Liver (tissue), 8 donors: ENCODE measurements at regions not wholly inside any gene's neighbourhood (a gene's known extent, or its start where the extent isn't known, plus 50 kb on each side); places are given as distances from the start of the nearest gene placed in this dataset.

Source experiments
- DNase-seq: peaks from one replicate; pipeline ENCODE4 v3.0.0-alpha.2; 2017; ENCODE audit warnings: low spot score
- H3K27ac ChIP-seq, 2 donors: one replicate each; pipeline ENCODE4 v1.7.0; 2013; ENCODE audit warnings: inconsistent platforms in 2 of 2, low read length in 2 of 2, control low read depth in 1 of 2, low read depth in 1 of 2, mild to moderate bottlenecking in 1 of 2
- H3K27me3 ChIP-seq, 4 donors: one replicate each; pipeline versions ENCODE4 v1.6.1 to v1.7.0; 2013; ENCODE audit warnings: low read length in 3 of 4, inconsistent platforms in 1 of 4, mild to moderate bottlenecking in 1 of 4, moderate library complexity in 1 of 4; ENCODE audit not compliant: control insufficient read depth in 4 of 4, insufficient read depth in 4 of 4
- H3K36me3 ChIP-seq, 4 donors: one replicate each; pipeline versions ENCODE4 v1.6.1 to v1.7.0; 2013; ENCODE audit warnings: low read length in 3 of 4, mild to moderate bottlenecking in 3 of 4, low read depth in 1 of 4, moderate library complexity in 1 of 4; ENCODE audit not compliant: control insufficient read depth in 4 of 4, insufficient read depth in 3 of 4
- H3K4me1 ChIP-seq, 4 donors: one replicate each; pipeline versions ENCODE4 v1.6.1 to v1.7.0; 2013; ENCODE audit warnings: low read length in 3 of 4, mild to moderate bottlenecking in 3 of 4, moderate library complexity in 1 of 4; ENCODE audit not compliant: control insufficient read depth in 4 of 4, insufficient read depth in 4 of 4
- H3K4me3 ChIP-seq, 3 donors: one replicate each; pipeline versions ENCODE4 v1.6.1 to v1.7.0; 2013; ENCODE audit warnings: low read length in 3 of 3, control low read depth in 1 of 3, low read depth in 1 of 3, mild to moderate bottlenecking in 1 of 3
- H3K9ac ChIP-seq, 2 donors: one replicate each; pipeline ENCODE4 v1.7.0; 2013; ENCODE audit warnings: low read length in 2 of 2, mild to moderate bottlenecking in 2 of 2, moderate library complexity in 2 of 2, control low read depth in 1 of 2, low read depth in 1 of 2
- H3K9me3 ChIP-seq, 4 donors: one replicate each; pipeline versions ENCODE4 v1.6.1 to v1.7.0; 2013; ENCODE audit warnings: low read length in 3 of 4; ENCODE audit not compliant: control insufficient read depth in 4 of 4
- EGR1 ChIP-seq, 2 donors: IDR thresholded peaks; 2 replicates each; pipeline ENCODE4 v1.6.1; 2016 to 2018; ENCODE audit warnings: antibody characterized with exemption in 2 of 2, low read depth in 2 of 2
- FOXA1 ChIP-seq: IDR thresholded peaks from 2 replicates; pipeline ENCODE4 v1.6.1; 2016; ENCODE audit warnings: antibody characterized with exemption
- FOXA2 ChIP-seq: IDR thresholded peaks from 2 replicates; pipeline ENCODE4 v1.6.1; 2016; ENCODE audit warnings: antibody characterized with exemption
- GABPA ChIP-seq, 2 donors: IDR thresholded peaks in 1 of 2; conservative IDR thresholded peaks in 1 of 2; 2 replicates each; pipeline ENCODE4 v1.6.1; 2016; ENCODE audit warnings: antibody characterized with exemption in 2 of 2, mild to moderate bottlenecking in 1 of 2, moderate library complexity in 1 of 2
- HNF4A ChIP-seq, 2 donors: conservative IDR thresholded peaks; 2 replicates each; pipeline ENCODE4 v1.6.1; 2016; ENCODE audit warnings: antibody characterized with exemption in 2 of 2, mild to moderate bottlenecking in 2 of 2
- HNF4G ChIP-seq: IDR thresholded peaks from 2 replicates; pipeline ENCODE4 v1.6.1; 2016; ENCODE audit warnings: antibody characterized with exemption
- JUND ChIP-seq, 2 donors: IDR thresholded peaks; 2 replicates each; pipeline ENCODE4 v1.6.1; 2016; ENCODE audit warnings: antibody characterized with exemption in 2 of 2
- NR2F2 ChIP-seq: IDR thresholded peaks from 2 replicates; pipeline ENCODE4 v1.6.1; 2016; ENCODE audit warnings: antibody characterized with exemption
- RAD21 ChIP-seq, 2 donors: IDR thresholded peaks; 2 replicates each; pipeline ENCODE4 v1.6.1; 2016; ENCODE audit warnings: antibody characterized with exemption in 2 of 2, mild to moderate bottlenecking in 2 of 2
- RXRA ChIP-seq, 2 donors: IDR thresholded peaks; 2 replicates each; pipeline ENCODE4 v1.6.1; 2017 to 2018; ENCODE audit warnings: antibody characterized with exemption in 2 of 2, mild to moderate bottlenecking in 1 of 2
- SP1 ChIP-seq: IDR thresholded peaks from 2 replicates; pipeline ENCODE4 v1.6.1; 2018; ENCODE audit warnings: antibody characterized with exemption, mild to moderate bottlenecking
- TAF1 ChIP-seq: conservative IDR thresholded peaks from 2 replicates; pipeline ENCODE4 v1.6.1; 2016; ENCODE audit warnings: antibody characterized with exemption, mild to moderate bottlenecking
- YY1 ChIP-seq: IDR thresholded peaks from 2 replicates; pipeline ENCODE4 v1.6.1; 2016; ENCODE audit warnings: antibody characterized with exemption, mild to moderate bottlenecking
- WGBS: extraction: QIAGEN DNeasy Blood & Tissue Kit; methylation state at CpG from one replicate; pipeline ENCODE4 v1.1.7; 2013; 5-methylcytosine and 5-hydroxymethylcytosine counted together
- TF ChIP-seq, protein P1 (sequence below): IDR thresholded peaks from 2 replicates; pipeline ENCODE4 v1.6.1; 2016; ENCODE audit warnings: antibody characterized with exemption
- TF ChIP-seq, protein P2 (sequence below): fragments of 150-350 bp; IDR thresholded peaks from 2 replicates; pipeline ENCODE4 v1.5.1; 2017; ENCODE audit warnings: improper control_type of control experiment, low read depth, low read length; ENCODE audit not compliant: missing input control
- TF ChIP-seq, protein P3 (sequence below): IDR thresholded peaks from 2 replicates; pipeline ENCODE4 v1.6.1; 2016; ENCODE audit warnings: antibody characterized with exemption
- TF ChIP-seq, protein P4 (sequence below): IDR thresholded peaks from 2 replicates; pipeline ENCODE4 v1.6.1; 2016; ENCODE audit warnings: antibody characterized with exemption, mild to moderate bottlenecking
- TF ChIP-seq, protein P5 (sequence below): IDR thresholded peaks from 2 replicates; pipeline ENCODE4 v1.6.1; 2016; ENCODE audit warnings: antibody characterized with exemption
- donor health status: healthy.
- donor health status: healthy.
- donor health status: healthy.
- donor health status: healthy.
- donor health status: healthy.

DNA sequence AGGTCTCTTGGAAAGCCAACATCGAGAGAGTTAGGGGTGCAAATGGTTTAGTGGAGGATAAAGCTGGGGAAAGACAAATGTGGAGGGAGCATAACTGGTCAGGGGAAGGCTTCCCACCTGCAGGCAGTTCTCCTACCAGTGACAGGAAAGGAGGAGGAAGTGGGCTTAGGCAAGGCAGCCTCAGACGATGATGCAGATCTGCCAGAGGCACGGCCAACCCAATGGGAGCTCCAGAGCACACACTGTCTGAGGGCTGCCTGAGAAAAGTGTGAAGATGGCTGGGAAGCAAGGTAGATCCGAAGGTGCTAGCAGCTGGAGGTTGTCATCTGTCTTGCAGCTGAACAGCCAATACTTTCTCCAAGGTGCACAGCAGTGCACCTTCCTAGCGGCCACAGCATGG lies 178.8 kb downstream of the C7orf25 start (continued):
- TF ChIP-seq, protein P1, sequence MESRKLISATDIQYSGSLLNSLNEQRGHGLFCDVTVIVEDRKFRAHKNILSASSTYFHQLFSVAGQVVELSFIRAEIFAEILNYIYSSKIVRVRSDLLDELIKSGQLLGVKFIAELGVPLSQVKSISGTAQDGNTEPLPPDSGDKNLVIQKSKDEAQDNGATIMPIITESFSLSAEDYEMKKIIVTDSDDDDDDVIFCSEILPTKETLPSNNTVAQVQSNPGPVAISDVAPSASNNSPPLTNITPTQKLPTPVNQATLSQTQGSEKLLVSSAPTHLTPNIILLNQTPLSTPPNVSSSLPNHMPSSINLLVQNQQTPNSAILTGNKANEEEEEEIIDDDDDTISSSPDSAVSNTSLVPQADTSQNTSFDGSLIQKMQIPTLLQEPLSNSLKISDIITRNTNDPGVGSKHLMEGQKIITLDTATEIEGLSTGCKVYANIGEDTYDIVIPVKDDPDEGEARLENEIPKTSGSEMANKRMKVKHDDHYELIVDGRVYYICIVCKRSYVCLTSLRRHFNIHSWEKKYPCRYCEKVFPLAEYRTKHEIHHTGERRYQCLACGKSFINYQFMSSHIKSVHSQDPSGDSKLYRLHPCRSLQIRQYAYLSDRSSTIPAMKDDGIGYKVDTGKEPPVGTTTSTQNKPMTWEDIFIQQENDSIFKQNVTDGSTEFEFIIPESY, result no peak
- no peak for TF ChIP-seq FOXA1
- TF ChIP-seq TAF1, result no peak
- TF ChIP-seq NR2F2, result no peak

DNA sequence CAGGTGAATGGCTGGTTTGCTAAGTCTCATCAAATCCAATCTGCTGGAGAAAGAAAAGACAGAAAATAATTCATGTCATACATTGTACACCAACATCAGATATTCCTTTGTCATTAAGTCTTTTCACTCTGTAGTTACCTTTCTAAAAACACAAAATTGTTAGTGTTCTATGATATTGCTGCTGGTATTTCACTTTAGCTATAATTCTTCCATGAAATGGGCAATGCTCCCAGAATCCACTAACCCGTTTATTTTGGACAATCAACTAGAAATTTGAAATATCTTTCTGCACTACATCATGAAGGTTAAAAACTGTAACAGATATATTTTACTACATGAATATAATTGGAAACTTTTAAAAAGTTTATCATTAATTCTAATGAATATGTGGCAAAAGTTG lies 181.3 kb downstream of the C7orf25 start:
- no peak overlapping the region for H3K27ac ChIP-seq
- WGBS, result 65% methylated on average over 1 of the region's 1 CpG
- H3K27me3 ChIP-seq, result peaks cover 0 to 3% (median 0%) of the 10 kb centered on the region in 4 donors
- DNase-seq, result no peak
- no peaks in the 10 kb centered on the region for H3K4me1 ChIP-seq
- no peaks in the 10 kb centered on the region for H3K36me3 ChIP-seq
- no peaks in the 10 kb centered on the region for H3K9me3 ChIP-seq
- TF ChIP-seq EGR1 (IDR thresholded peaks at IDR 0.05; ENCODE audit: low read depth in 2 of 2) (no peak), NR2F2 (no peak), HNF4G (no peak), TAF1 (no peak), SP1 (no peak), RXRA (IDR thresholded peaks at IDR 0.05) (no peak), FOXA2 (no peak), HNF4A (conservative IDR thresholded peaks at IDR 0.05) (no peak), RAD21 (IDR thresholded peaks at IDR 0.05) (no peak), FOXA1 (no peak), JUND (IDR thresholded peaks at IDR 0.05) (no peak), GABPA (IDR thresholded peaks at IDR 0.05 in 1 of 2, conservative IDR thresholded peaks at IDR 0.05 in 1 of 2) (no peak), YY1 (no peak)
- TF ChIP-seq, protein P2, sequence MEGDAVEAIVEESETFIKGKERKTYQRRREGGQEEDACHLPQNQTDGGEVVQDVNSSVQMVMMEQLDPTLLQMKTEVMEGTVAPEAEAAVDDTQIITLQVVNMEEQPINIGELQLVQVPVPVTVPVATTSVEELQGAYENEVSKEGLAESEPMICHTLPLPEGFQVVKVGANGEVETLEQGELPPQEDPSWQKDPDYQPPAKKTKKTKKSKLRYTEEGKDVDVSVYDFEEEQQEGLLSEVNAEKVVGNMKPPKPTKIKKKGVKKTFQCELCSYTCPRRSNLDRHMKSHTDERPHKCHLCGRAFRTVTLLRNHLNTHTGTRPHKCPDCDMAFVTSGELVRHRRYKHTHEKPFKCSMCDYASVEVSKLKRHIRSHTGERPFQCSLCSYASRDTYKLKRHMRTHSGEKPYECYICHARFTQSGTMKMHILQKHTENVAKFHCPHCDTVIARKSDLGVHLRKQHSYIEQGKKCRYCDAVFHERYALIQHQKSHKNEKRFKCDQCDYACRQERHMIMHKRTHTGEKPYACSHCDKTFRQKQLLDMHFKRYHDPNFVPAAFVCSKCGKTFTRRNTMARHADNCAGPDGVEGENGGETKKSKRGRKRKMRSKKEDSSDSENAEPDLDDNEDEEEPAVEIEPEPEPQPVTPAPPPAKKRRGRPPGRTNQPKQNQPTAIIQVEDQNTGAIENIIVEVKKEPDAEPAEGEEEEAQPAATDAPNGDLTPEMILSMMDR, result no peak
- TF ChIP-seq, protein P3, sequence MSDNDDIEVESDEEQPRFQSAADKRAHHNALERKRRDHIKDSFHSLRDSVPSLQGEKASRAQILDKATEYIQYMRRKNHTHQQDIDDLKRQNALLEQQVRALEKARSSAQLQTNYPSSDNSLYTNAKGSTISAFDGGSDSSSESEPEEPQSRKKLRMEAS, result no peak
- TF ChIP-seq, protein P4, sequence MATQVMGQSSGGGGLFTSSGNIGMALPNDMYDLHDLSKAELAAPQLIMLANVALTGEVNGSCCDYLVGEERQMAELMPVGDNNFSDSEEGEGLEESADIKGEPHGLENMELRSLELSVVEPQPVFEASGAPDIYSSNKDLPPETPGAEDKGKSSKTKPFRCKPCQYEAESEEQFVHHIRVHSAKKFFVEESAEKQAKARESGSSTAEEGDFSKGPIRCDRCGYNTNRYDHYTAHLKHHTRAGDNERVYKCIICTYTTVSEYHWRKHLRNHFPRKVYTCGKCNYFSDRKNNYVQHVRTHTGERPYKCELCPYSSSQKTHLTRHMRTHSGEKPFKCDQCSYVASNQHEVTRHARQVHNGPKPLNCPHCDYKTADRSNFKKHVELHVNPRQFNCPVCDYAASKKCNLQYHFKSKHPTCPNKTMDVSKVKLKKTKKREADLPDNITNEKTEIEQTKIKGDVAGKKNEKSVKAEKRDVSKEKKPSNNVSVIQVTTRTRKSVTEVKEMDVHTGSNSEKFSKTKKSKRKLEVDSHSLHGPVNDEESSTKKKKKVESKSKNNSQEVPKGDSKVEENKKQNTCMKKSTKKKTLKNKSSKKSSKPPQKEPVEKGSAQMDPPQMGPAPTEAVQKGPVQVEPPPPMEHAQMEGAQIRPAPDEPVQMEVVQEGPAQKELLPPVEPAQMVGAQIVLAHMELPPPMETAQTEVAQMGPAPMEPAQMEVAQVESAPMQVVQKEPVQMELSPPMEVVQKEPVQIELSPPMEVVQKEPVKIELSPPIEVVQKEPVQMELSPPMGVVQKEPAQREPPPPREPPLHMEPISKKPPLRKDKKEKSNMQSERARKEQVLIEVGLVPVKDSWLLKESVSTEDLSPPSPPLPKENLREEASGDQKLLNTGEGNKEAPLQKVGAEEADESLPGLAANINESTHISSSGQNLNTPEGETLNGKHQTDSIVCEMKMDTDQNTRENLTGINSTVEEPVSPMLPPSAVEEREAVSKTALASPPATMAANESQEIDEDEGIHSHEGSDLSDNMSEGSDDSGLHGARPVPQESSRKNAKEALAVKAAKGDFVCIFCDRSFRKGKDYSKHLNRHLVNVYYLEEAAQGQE, result no peak
- TF ChIP-seq, protein P5, sequence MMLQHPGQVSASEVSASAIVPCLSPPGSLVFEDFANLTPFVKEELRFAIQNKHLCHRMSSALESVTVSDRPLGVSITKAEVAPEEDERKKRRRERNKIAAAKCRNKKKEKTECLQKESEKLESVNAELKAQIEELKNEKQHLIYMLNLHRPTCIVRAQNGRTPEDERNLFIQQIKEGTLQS, result no peak
- H3K4me3 ChIP-seq, result no peak overlapping the region
- H3K9ac ChIP-seq, result no peak overlapping the region
